HL-60 (cell line): ENCODE measurements at regions not wholly inside any gene's neighbourhood (a gene's known extent, or its start where the extent isn't known, plus 50 kb on each side); places are given as distances from the start of the nearest gene placed in this dataset.

Source experiments
- DNase-seq, 2 experiments: peaks; one replicate each; pipeline ENCODE4 v3.0.0-alpha.2; 2010 to 2020; ENCODE audit warnings: low read depth in 1 of 2, low spot score in 1 of 2
- H3K27ac ChIP-seq: fragments of 250-450 bp; sonication (Bioruptor Pico); replicated peaks from 2 replicates; pipeline ENCODE4 v1.5.1; 2020; ENCODE audit warnings: mild to moderate bottlenecking, moderate library complexity
- H3K27me3 ChIP-seq: fragments of 250-450 bp; sonication (Bioruptor Pico); 2 replicates; pipeline ENCODE4 v1.5.1; 2021; ENCODE audit warnings: mild to moderate bottlenecking, moderate library complexity; ENCODE audit not compliant: insufficient read depth, poor library complexity, severe bottlenecking
- H3K4me3 ChIP-seq: replicated peaks from 2 replicates; pipeline ENCODE4 v1.5.1; 2011; ENCODE audit warnings: mild to moderate bottlenecking, control low read depth, low read length; ENCODE audit not compliant: insufficient read depth
- CTCF ChIP-seq: IDR thresholded peaks from one replicate; pipeline ENCODE4 v1.5.1; 2011; ENCODE audit warnings: low read length, control low read depth, inconsistent platforms; ENCODE audit not compliant: insufficient read depth
- GABPA ChIP-seq: IDR thresholded peaks from 2 replicates; pipeline ENCODE4 v1.6.1; 2012; ENCODE audit warnings: low read depth
- POLR2AphosphoS5 ChIP-seq: IDR thresholded peaks from 2 replicates; pipeline ENCODE4 v1.6.1; 2012; ENCODE audit warnings: low read depth
- REST ChIP-seq: IDR thresholded peaks from 2 replicates; pipeline ENCODE4 v1.6.1; 2012; ENCODE audit warnings: low read depth; ENCODE audit not compliant: insufficient replicate concordance
- SPI1 ChIP-seq: IDR thresholded peaks from 2 replicates; pipeline ENCODE4 v1.6.1; 2012; ENCODE audit warnings: low read depth, mild to moderate bottlenecking, borderline replicate concordance

- no peak overlapping the region for H3K4me3 ChIP-seq
- DNase-seq: no peak
- TF ChIP-seq GABPA: no peak
- no peak for TF ChIP-seq REST
- no peak for TF ChIP-seq POLR2AphosphoS5
- no peak for TF ChIP-seq SPI1
- TF ChIP-seq CTCF: no peak
Observed at GRCh38 chr5:153865016-153865415, 173.7 kb downstream of the FAM114A2 start.

DNA sequence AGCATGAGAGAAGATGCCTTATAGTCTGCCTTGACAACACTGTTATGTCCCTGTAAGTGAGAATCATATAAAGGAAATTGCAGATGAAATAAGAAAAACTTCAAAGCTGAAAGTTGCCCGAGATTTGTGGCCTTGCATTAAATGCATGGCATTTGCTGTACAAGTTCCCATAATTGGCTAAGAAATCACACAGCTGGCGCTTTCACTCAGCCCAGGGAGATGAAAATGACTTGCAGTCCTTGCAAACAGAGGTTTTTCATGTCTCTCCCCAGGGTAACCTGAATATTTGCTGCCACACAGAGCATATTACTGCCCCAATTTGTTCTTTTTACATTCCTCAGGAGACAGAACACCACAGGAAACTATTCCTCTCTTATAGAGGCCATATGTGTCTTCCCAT, 174.8 kb downstream of the FAM114A2 start:
- H3K4me3 ChIP-seq: no peak overlapping the region
- no peaks in the 10 kb centered on the region for H3K27me3 ChIP-seq
- TF ChIP-seq CTCF: no peak
- no peak for TF ChIP-seq SPI1
- no peak overlapping the region for H3K27ac ChIP-seq
- no peak for DNase-seq

More at GRCh38 chr5:153865016-153865415, 173.7 kb downstream of the FAM114A2 start:
- H3K27me3 ChIP-seq: no peaks in the 10 kb centered on the region
- H3K27ac ChIP-seq: no peak overlapping the region
